ENCODE measurements at regions not wholly inside any gene's neighbourhood (a gene's known extent, or its start where the extent isn't known, plus 50 kb on each side); places are given as distances from the start of the nearest gene placed in this dataset.

GRCh38 chr10:118447478-118448270, 105.5 kb upstream of the FAM204A start:
- no peak overlapping the region for H3K4me3 ChIP-seq
- no peak for DNase-seq (ENCODE audit: low spot score)
- no peak overlapping the region for H3K27ac ChIP-seq
- TF ChIP-seq CTCF (IDR thresholded peaks at IDR 0.05) = no peak

DNA sequence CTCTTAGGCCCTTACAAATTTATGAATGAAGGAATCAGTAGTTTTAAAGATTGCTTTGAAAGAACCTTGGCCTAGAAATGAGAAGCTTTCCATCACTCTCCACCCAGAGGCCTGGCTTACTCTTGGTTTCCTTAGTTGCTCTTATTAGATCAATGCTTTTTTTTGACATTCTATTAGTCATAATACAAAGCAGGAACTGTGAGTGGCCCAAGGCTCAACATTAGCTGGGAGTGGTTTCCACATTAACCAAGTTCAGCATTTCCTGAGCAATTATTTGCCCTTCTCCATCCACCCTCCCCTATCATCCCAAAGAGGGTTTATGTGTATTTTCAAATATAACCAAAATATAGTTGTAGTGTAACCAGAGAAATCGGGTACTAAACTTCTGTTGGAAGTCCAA, 103.4 kb upstream of the FAM204A start:
- H3K27ac ChIP-seq = no peak overlapping the region
- DNase-seq (ENCODE audit: low spot score) = no peak
- H3K4me3 ChIP-seq = no peak overlapping the region
- TF ChIP-seq CTCF (IDR thresholded peaks at IDR 0.05) = no peak

GRCh38 chr10:118444069-118444468, 101.9 kb upstream of the FAM204A start:
- no peak for TF ChIP-seq CTCF (IDR thresholded peaks at IDR 0.05)
- no peak for DNase-seq (ENCODE audit: low spot score)
- H3K4me3 ChIP-seq = no peak overlapping the region
- H3K27ac ChIP-seq = no peak overlapping the region

- Histone ChIP-seq H3K4me3 (no peak overlapping the region), H3K27ac (no peak overlapping the region)
- TF ChIP-seq CTCF (IDR thresholded peaks at IDR 0.05) = no peak
- no peak for DNase-seq (ENCODE audit: low spot score)
These were observed 99.9 kb upstream of the FAM204A start for GRCh38 chr10:118442032-118442431.

- Histone ChIP-seq H3K27ac (no peak overlapping the region), H3K4me3 (no peak overlapping the region)
- TF ChIP-seq CTCF (IDR thresholded peaks at IDR 0.05) = no peak
- no peak for DNase-seq (ENCODE audit: low spot score)
These were observed 97.7 kb upstream of the FAM204A start for GRCh38 chr10:118439824-118440223.

DNA sequence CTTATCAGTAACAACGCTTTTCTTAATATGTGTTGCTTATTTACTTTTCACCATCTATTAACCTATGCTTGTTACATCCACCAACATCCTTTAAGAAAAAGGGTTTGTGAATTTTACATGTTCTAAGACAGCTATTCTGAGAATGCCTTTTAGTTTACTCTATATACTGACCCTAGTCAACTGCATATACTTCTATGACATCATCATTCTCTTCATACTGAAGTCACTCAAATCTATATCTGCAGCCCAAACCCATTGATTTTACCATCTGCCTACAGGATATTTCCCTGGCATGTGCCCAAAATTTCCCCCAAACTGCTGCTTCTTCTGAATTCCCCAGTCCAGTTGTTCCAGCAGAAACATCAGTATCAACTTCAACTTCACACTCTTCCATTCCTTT, 94.6 kb upstream of the FAM204A start:
- no peak overlapping the region for H3K4me3 ChIP-seq
- no peak for TF ChIP-seq CTCF (IDR thresholded peaks at IDR 0.05)
- DNase-seq (ENCODE audit: low spot score) = no peak
- no peak overlapping the region for H3K27ac ChIP-seq

GRCh38 chr10:118430190-118430589, 88.1 kb upstream of the FAM204A start:
- Histone ChIP-seq H3K27ac (no peak overlapping the region), H3K4me3 (no peak overlapping the region)
- no peak for TF ChIP-seq CTCF (IDR thresholded peaks at IDR 0.05)
- no peak for DNase-seq (ENCODE audit: low spot score)

All from coronary artery (tissue), 2 donors.